Tibial artery (tissue), 4 donors: ENCODE measurements at regions not wholly inside any gene's neighbourhood (a gene's known extent, or its start where the extent isn't known, plus 50 kb on each side); places are given as distances from the start of the nearest gene placed in this dataset.
A peak's percentile ranks its signal among the peaks of the same experiment; 100 is the strongest.

Experiments used
- DNase-seq, 2 donors: peaks; one replicate each; pipeline ENCODE4 v3.0.0-alpha.2; 2019
- H3K27ac ChIP-seq, 2 donors: fragments of 200-600 bp; sonication (generic) in 1 of 2; 1 replicate in 1 of 2; 2 replicates in 1 of 2; pipeline ENCODE4 v1.5.1; 2018 to 2019; ENCODE audit warnings: mild to moderate bottlenecking in 1 of 2
- H3K27me3 ChIP-seq, 2 donors: fragments of 200-600 bp; sonication (generic) in 1 of 2; one replicate each; pipeline versions ENCODE4 v1.5.1 to v1.6.0; 2016 to 2019
- H3K36me3 ChIP-seq, 3 donors: fragments of 200-600 bp; sonication (generic) in 2 of 3; one replicate each; pipeline ENCODE4 v1.5.1; 2016 to 2019; ENCODE audit warnings: mild to moderate bottlenecking in 2 of 3
- H3K4me1 ChIP-seq, 4 donors: fragments of 200-600 bp; sonication (generic) in 2 of 4; 1 replicate in 3 of 4; 2 replicates in 1 of 4; pipeline ENCODE4 v1.5.1; 2016 to 2019
- H3K4me3 ChIP-seq, 2 donors: fragments of 200-600 bp; sonication (generic) in 1 of 2; 1 replicate in 1 of 2; 2 replicates in 1 of 2; pipeline ENCODE4 v1.5.1; 2018 to 2019; ENCODE audit warnings: mild to moderate bottlenecking in 2 of 2
- H3K9me3 ChIP-seq, 3 donors: fragments of 200-600 bp; sonication (generic) in 1 of 3; one replicate each; pipeline ENCODE4 v1.5.1; 2016 to 2019
- CTCF ChIP-seq, 2 experiments: fragments of 200-600 bp in 1 of 2; fragments of 450-650 bp in 1 of 2; IDR thresholded peaks; one replicate each; pipeline ENCODE4 v1.5.1; 2017 to 2019; ENCODE audit warnings: antibody characterized with exemption in 2 of 2, mild to moderate bottlenecking in 1 of 2, moderate library complexity in 1 of 2
- intact Hi-C: fragments of 100-400 bp; cut with DNase I; formaldehyde crosslinking; loops from one replicate; pipeline ENCODE4 v1.15.0; 2023; ENCODE audit warnings: low total_unique reads

- Histone ChIP-seq H3K36me3 (no peaks in the 10 kb centered on the region), H3K4me3 (no peak overlapping the region), H3K27ac (peak overlapping the region; percentile 11 to 89), H3K9me3 (no peaks in the 10 kb centered on the region), H3K4me1 (peaks cover 0 to 52% (median 46%) of the 10 kb centered on the region in 4 donors), H3K27me3 (no peaks in the 10 kb centered on the region)
- intact Hi-C loops = loop anchor here (10.0 kb wide), 1 partner anchor 222 kb away; the partner anchor contains the start of gene GSE1
- DNase-seq = peak in 1 of 2 donors; percentile 59
- TF ChIP-seq CTCF (IDR thresholded peaks at IDR 0.05) = no peak
Observed at GRCh38 chr16:85392756-85393673, 220.1 kb upstream of the GSE1 start.

DNA sequence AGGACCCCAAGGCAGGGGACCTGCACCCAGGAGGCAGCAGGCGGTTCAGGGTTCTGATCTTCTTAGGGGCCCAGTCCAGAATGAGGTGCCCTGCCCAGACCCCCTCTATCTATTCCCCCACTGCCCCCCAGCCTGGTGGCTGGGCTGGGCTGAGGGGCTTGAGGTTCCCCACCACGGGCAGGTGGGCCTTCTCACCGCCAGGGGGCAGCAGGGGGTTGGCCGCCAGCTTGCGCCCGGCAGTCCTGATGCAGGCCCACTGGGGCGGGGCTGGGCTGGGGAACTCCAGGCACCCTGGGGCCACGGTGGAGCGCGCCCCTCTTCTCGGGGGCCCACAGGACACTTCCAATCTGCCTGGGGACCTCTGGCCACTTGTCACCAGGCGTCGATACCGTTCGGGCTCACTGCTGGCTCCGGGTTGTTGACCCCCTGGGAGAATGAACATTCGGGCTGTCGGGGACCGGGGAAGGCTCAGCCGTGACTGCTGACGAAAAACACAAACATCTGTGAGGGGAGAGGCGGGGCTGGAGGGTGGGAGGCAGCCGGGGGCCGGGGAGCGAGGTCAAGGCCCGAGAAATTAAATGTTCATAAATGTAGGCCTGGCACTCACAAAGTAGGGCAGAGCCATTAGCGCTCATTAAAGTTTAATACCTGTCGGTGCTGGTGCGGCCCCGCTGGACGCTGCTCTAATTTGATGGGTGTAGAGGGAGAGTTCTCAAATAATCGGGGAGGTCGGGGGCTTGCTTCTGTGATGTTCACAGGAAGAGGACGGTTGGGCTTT is 219.3 kb upstream of the GSE1 start:
- Histone ChIP-seq H3K9me3 (no peaks in the 10 kb centered on the region), H3K27me3 (no peaks in the 10 kb centered on the region), H3K27ac (peak overlapping the region; percentile 78 to 89), H3K4me1 (peaks cover 0 to 52% (median 46%) of the 10 kb centered on the region in 4 donors), H3K36me3 (no peaks in the 10 kb centered on the region), H3K4me3 (no peak overlapping the region)
- TF ChIP-seq CTCF (IDR thresholded peaks at IDR 0.05) = peak; percentile 68 to 71
- intact Hi-C loops = loop anchor here (10.0 kb wide), 1 partner anchor 221 kb away; the partner anchor contains the start of gene GSE1
- DNase-seq = peak; percentile 26 to 78

- intact Hi-C loops = loop anchor here (10.0 kb wide), 1 partner anchor 220 kb away; the partner anchor contains the start of gene GSE1
- H3K4me3 ChIP-seq = no peak overlapping the region
- H3K4me1 ChIP-seq = peaks cover 0 to 52% (median 46%) of the 10 kb centered on the region in 4 donors
- no peaks in the 10 kb centered on the region for H3K9me3 ChIP-seq
- H3K27me3 ChIP-seq = no peaks in the 10 kb centered on the region
- H3K36me3 ChIP-seq = no peaks in the 10 kb centered on the region
- peak overlapping the region; percentile 78 to 89 for H3K27ac ChIP-seq
- peak; percentile 12 to 64 for DNase-seq
- TF ChIP-seq CTCF (IDR thresholded peaks at IDR 0.05) = no peak
Observed at GRCh38 chr16:85394456-85395206, 218.5 kb upstream of the GSE1 start.

DNA sequence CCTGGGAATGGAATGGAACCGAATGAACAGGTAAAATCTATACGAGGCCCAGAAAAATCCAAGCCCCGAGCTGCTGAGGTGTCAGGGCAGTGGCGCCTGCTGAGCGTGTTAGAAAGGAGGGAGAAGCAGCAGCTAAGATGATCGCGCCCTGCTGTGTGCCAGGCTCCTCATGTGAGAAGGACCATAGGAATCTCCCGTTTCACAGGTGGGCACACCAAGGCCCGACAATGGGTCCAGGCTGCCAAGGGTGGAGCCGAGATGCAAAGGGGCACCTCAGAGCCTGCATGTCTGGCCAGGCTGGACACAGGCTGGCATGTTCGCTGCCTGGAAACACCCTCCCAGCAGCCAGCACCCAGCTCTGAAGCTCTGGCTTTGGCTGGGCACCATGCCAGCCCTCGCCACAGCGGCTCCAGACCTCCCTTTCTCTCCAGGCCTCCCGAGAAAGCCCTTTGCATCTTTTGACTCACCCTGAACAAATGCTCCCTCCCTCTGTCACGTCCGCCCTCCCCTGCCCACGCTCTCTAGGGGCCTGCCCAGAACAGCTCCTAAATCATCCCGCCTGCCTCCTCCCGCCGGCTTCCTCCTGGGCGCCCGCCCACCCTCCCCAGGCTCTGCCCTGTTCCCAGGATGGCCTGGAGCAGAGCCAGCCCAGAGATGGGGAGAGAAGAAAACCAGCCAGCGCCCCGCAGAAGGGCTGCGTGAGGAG is 217.8 kb upstream of the GSE1 start:
- no peaks in the 10 kb centered on the region for H3K9me3 ChIP-seq
- intact Hi-C loops = loop anchor here (10.0 kb wide), 1 partner anchor 219 kb away; the partner anchor contains the start of gene GSE1
- DNase-seq = peak; percentile 88 to 98
- no peak for TF ChIP-seq CTCF (IDR thresholded peaks at IDR 0.05)
- H3K4me1 ChIP-seq = peaks cover 0 to 48% (median 43%) of the 10 kb centered on the region in 4 donors
- peak overlapping the region; percentile 5 to 19 for H3K4me3 ChIP-seq
- no peaks in the 10 kb centered on the region for H3K36me3 ChIP-seq
- peak overlapping the region; percentile 78 to 89 for H3K27ac ChIP-seq
- H3K27me3 ChIP-seq = no peaks in the 10 kb centered on the region
